Ramos (cell line): ENCODE measurements at regions not wholly inside any gene's neighbourhood (a gene's known extent, or its start where the extent isn't known, plus 50 kb on each side); places are given as distances from the start of the nearest gene placed in this dataset.
"Not testable (repeated sequence)": the region's sequence is repeated elsewhere in the genome, so short reads cannot be mapped to it uniquely, and the experiment has no call there.

Source experiments
- in situ Hi-C: fragments of 300-500 bp; cut with MboI; formaldehyde crosslinking; loops from one replicate; pipeline ENCODE4 v1.14.3; 2022; ENCODE audit warnings: low sequenced_read_pairs; ENCODE audit not compliant: unreplicated experiment

- in situ Hi-C loops = no loop called here
Observed at GRCh38 chr13:90585392-90585791, 762.1 kb upstream of the MIR17HG start.

- in situ Hi-C loops = no loop called here
Observed at GRCh38 chr13:90591260-90591926, 756.1 kb upstream of the MIR17HG start.

DNA sequence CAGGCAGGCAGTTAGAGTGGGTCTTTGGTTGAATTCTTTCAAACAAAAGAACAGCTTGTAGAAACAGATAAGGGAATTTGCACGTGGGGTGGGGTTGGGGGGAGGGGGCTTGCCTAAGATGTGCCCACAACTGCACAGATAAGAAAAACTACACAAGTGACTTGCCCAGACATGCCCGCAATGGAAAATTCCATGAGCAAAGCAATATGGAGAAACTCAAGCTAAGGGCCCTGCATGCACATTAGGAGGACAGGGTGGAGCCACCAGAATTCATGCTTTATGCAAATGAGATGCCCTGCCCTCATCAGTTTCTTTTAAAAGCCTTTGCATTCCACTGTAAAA, 755.6 kb upstream of the MIR17HG start:
- in situ Hi-C loops = no loop called here

GRCh38 chr13:90592943-90593342, 754.5 kb upstream of the MIR17HG start:
- in situ Hi-C loops = no loop called here

GRCh38 chr13:90594681-90595080, 752.8 kb upstream of the MIR17HG start:
- in situ Hi-C loops = no loop called here

DNA sequence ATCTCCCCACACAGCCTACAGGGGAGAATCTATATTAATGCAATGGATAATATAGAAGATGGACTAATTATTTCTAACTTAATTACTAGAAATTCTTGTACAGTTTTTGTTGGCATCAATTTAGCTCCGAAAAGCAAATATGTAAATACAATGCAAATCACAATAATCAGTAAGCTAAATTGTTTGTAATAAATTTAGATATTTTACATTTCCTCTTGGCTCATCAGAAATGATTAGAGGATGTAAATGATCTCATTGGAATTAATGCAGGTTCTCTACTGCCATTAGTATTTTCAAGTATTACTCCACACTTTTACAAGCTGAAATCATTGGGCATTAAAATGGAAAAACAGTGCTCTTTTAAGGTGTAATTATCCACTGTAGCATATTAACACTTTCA, 741.8 kb upstream of the MIR17HG start:
- in situ Hi-C loops = no loop called here

DNA sequence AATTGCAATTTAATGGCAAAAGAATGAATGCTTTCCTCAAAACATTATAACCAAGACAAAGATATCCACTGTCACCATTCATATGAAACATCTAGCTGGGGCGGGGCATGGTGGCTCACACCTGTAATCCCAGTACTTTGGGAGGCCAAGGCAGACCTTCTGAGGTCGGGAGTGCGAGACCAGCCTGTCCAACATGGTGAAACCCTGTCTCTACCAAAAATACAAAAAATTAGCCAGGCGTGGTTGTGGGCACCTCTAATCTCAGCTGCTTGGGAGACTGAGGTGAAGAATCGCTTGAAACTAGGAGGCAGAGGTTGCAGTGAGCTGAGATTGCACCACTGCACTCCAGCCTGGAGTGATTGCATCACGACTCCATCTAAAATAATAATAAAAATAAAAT, 740.6 kb upstream of the MIR17HG start:
- in situ Hi-C loops = not testable (repeated sequence)

- in situ Hi-C loops = no loop called here
Observed at GRCh38 chr13:90612391-90612790, 735.1 kb upstream of the MIR17HG start.

GRCh38 chr13:90613076-90613795, 734.3 kb upstream of the MIR17HG start:
- in situ Hi-C loops = no loop called here

GRCh38 chr13:90615236-90615635, 732.3 kb upstream of the MIR17HG start:
- in situ Hi-C loops = no loop called here

GRCh38 chr13:90615767-90616166, 731.7 kb upstream of the MIR17HG start:
- in situ Hi-C loops = no loop called here

- in situ Hi-C loops = no loop called here
Observed at GRCh38 chr13:90618133-90618532, 729.4 kb upstream of the MIR17HG start.

GRCh38 chr13:90622541-90622940, 724.9 kb upstream of the MIR17HG start:
- in situ Hi-C loops = no loop called here

DNA sequence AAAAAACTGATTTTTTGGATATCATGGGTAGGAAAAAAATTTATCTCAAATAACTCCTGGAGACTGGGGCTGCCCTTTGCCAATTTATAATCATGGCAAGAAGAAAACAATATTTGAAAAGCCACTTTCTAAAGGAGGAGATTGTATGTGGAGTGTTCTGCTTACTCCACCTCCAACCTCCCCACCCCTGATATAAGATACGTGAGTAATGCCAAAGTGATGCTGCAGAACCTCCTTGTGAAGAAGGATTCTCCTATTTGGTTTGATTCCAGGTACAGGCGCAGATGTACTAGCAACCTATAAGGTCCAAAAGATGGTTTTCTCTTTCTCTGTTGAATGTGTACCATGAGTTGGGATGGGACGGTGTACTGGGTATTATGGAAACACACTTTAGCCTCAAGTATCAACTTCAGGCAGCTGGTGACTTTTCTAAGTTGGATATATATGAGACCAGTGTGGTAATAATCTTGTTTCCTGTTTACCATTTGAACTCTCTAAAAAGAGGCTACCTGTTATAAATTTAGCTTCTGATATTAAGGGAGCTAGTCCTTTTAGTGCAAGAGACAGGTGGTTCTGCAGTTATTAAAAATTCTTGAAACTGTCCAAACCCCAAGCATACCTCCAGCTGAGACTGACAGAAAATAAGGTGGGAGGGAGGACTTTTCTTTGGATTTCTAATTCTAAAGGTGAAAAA, 724.0 kb upstream of the MIR17HG start:
- in situ Hi-C loops = no loop called here

- in situ Hi-C loops = no loop called here
Observed at GRCh38 chr13:90627813-90628212, 719.7 kb upstream of the MIR17HG start.

- in situ Hi-C loops = no loop called here
Observed at GRCh38 chr13:90628471-90628870, 719.0 kb upstream of the MIR17HG start.

GRCh38 chr13:90630716-90631115, 716.8 kb upstream of the MIR17HG start:
- in situ Hi-C loops = no loop called here

DNA sequence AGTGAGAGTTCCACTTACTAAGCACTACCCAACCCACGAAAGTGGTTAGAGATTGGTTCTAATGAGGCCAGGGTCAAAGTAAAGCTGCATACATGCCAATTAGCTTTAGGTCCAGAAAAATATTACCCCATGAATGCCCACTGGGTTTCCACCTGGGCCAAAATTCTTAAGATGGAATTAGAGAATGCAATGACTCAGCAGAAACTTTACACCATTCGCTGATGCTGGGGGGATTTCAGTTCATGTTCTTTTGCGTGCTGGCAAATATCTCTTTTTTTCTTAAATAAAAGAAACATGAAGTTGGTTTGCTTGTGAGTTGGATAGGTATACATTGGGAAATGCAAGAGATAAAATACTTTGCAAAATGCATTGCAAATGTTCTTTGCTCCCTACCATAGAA, 715.3 kb upstream of the MIR17HG start:
- in situ Hi-C loops = no loop called here

DNA sequence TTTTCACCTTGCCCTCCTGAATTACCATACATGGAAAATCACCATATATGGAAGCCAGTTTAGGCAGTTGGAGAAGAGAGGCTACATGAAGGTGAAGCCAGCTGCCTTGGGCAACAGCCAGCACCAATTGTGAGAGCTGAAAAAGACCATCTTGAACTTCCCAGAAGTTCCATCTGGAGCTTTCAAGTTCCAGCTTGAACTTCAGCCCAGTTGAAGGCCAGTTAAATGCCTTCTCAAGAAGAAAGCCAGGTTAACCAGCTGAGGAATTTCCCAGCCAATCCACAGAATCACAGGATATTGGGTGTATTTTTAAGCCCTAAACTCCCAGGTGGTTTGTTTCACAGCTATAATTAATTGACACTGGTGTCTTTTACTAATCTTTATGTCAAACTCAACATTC, 713.6 kb upstream of the MIR17HG start:
- in situ Hi-C loops = no loop called here

- in situ Hi-C loops = no loop called here
Observed at GRCh38 chr13:90640976-90641375, 706.5 kb upstream of the MIR17HG start.

DNA sequence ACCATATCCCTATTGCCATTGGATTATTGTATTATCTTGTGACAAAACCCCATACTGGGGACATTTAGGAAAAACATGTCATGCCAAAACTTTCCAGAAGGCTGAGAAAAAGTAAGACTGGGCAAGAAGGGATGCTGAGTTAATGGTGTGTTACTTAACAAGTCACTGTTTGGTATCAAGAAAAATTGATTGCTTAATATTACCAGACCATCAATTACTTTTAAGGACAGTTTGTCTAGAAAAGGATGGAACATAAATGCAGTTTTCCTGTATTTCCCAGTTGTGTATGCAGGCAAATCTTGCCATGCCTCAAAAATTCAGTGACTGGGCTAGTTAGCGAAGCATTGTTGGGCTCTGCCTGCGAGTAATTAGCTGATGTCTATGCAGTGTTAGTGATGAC, 705.6 kb upstream of the MIR17HG start:
- in situ Hi-C loops = no loop called here

GRCh38 chr13:90645582-90645981, 701.9 kb upstream of the MIR17HG start:
- in situ Hi-C loops = no loop called here
